GM23248 (cell line): ENCODE measurements at regions not wholly inside any gene's neighbourhood (a gene's known extent, or its start where the extent isn't known, plus 50 kb on each side); places are given as distances from the start of the nearest gene placed in this dataset.

Experiments used
- DNase-seq: peaks from one replicate; pipeline ENCODE4 v3.0.0-alpha.2; 2015
- H2AFZ ChIP-seq: fragments of 200-600 bp; sonication (generic); 2 replicates; pipeline ENCODE4 v1.6.1; 2016; ENCODE audit warnings: antibody characterized with exemption
- H3F3A ChIP-seq: fragments of 200-600 bp; sonication (generic); 2 replicates; pipeline ENCODE4 v1.6.1; 2016; ENCODE audit warnings: mild to moderate bottlenecking, antibody characterized with exemption, mixed run types; ENCODE audit not compliant: insufficient read depth
- H3K27ac ChIP-seq: fragments of 200-600 bp; sonication (generic); 2 replicates; pipeline ENCODE4 v1.5.1; 2016; ENCODE audit warnings: mild to moderate bottlenecking
- H3K27me3 ChIP-seq: fragments of 200-600 bp; sonication (generic); replicated peaks from 2 replicates; pipeline ENCODE4 v1.6.1; 2016; ENCODE audit warnings: mild to moderate bottlenecking; ENCODE audit not compliant: insufficient read depth
- H3K36me3 ChIP-seq: fragments of 200-600 bp; sonication (generic); 2 replicates; pipeline ENCODE4 v1.6.1; 2016; ENCODE audit warnings: low read depth, mild to moderate bottlenecking
- H3K4me1 ChIP-seq: fragments of 200-600 bp; sonication (generic); 2 replicates; pipeline ENCODE4 v1.6.1; 2016; ENCODE audit warnings: mild to moderate bottlenecking; ENCODE audit not compliant: insufficient read depth
- H3K4me2 ChIP-seq: fragments of 200-600 bp; sonication (generic); one replicate; pipeline ENCODE4 v1.6.1; 2016; ENCODE audit warnings: mild to moderate bottlenecking; ENCODE audit not compliant: unreplicated experiment
- H3K4me3 ChIP-seq: fragments of 200-600 bp; sonication (generic); 2 replicates; pipeline ENCODE4 v1.5.1; 2016; ENCODE audit warnings: mild to moderate bottlenecking
- H3K79me2 ChIP-seq: fragments of 200-600 bp; sonication (generic); 2 replicates; pipeline ENCODE4 v1.6.1; 2016; ENCODE audit warnings: mild to moderate bottlenecking; ENCODE audit not compliant: insufficient read depth
- H3K9ac ChIP-seq: fragments of 200-600 bp; sonication (generic); 2 replicates; pipeline ENCODE4 v1.6.1; 2016; ENCODE audit warnings: mild to moderate bottlenecking
- H3K9me2 ChIP-seq: fragments of 200-600 bp; sonication (generic); 2 replicates; pipeline ENCODE4 v1.6.1; 2016; ENCODE audit warnings: mixed run types, mild to moderate bottlenecking, moderate library complexity; ENCODE audit not compliant: insufficient read depth
- H3K9me3 ChIP-seq: fragments of 200-600 bp; sonication (generic); one replicate; pipeline ENCODE4 v1.6.1; 2017; ENCODE audit warnings: low read depth
- H4K20me1 ChIP-seq: fragments of 200-600 bp; sonication (generic); 2 replicates; pipeline ENCODE4 v1.6.0; 2016; ENCODE audit not compliant: insufficient read depth
- EZH2 ChIP-seq: fragments of 200-600 bp; sonication (generic); IDR thresholded peaks from 2 replicates; pipeline ENCODE4 v1.6.1; 2018; ENCODE audit warnings: antibody characterized with exemption, mild to moderate bottlenecking; ENCODE audit not compliant: insufficient read depth, poor library complexity, severe bottlenecking
- EZH2phosphoT487 ChIP-seq: fragments of 200-600 bp; sonication (generic); IDR thresholded peaks from 2 replicates; pipeline ENCODE4 v1.6.1; 2018; ENCODE audit warnings: antibody characterized with exemption, moderate library complexity, mild to moderate bottlenecking, low read depth; ENCODE audit not compliant: insufficient read depth
- WGBS, 2 experiments: methylation state at CpG; one replicate each; pipeline ENCODE4 v1.1.6; 2015 to 2017; ENCODE audit warnings: low lambda C conversion rate in 2 of 2, low coverage in 1 of 2; ENCODE audit errors: missing lambda C conversion rate in 2 of 2; 5-methylcytosine and 5-hydroxymethylcytosine counted together
- in situ Hi-C: fragments of 300-500 bp; cut with MboI; formaldehyde crosslinking; loops from 2 replicates; pipeline ENCODE4 v1.15.0; 2020

DNA sequence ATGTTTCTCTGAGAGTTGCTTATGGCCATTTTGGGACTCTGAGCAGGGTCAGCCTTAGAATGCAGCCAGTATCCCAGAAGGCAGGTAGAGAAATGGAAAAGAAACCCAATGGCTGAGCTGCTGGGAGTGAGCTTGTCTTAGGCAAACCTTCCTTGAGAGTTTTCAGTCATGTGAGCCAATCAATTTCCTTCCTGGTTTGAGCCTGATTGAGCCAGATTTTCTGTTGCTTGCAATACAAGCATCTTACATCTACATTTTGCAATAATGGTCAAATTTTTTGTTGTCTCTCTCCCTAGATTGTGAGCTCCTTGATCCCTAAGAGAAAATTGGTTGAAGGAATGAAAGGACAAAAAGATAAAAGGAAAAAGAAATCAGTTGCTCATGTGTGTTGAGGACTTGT, 155.3 kb downstream of the SNX18 start:
- H3F3A ChIP-seq: peaks cover 21% of the 10 kb centered on the region; the same call in 1 of the 2 replicates

DNA sequence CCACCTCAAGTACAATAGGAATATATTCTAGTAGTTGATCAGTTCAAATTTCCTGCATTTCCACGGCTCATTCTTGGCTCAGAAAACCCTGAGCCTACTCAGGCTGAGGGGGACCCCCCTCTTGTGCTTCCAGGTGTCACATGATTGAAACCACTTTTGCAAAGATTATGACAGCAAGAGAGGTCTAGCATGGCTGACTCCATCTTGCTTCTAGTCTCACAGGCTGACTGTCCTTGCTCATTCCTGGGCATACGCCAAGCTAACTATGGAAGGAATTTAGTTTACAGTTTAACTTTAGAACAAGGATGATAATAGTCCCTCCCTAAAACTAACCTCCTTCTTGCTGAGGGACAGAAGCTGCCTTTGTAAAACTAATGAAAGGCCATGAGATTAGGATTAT, 154.1 kb downstream of the SNX18 start:
- TF ChIP-seq EZH2 (no peak), EZH2phosphoT487 (no peak)
- H3K79me2 ChIP-seq: no peaks in the 10 kb centered on the region
- H3K9me3 ChIP-seq: peaks cover 3% of the 10 kb centered on the region
- no peaks in the 10 kb centered on the region for H3K9me2 ChIP-seq
- WGBS, 2 experiments: 76 to 78% methylated on average over 2 of the region's 2 CpGs
- peaks cover 24% of the 10 kb centered on the region for H3K4me1 ChIP-seq
- no peaks in the 10 kb centered on the region for H4K20me1 ChIP-seq
- H3F3A ChIP-seq: peaks cover 21% of the 10 kb centered on the region; the same call in 1 of the 2 replicates
- no peak overlapping the region for H3K4me2 ChIP-seq
- no peak overlapping the region for H3K4me3 ChIP-seq
- no peaks in the 10 kb centered on the region for H3K27me3 ChIP-seq
- in situ Hi-C loops: no loop called here
- peak overlapping the region; percentile 28; the same call in 1 of the 2 replicates for H3K27ac ChIP-seq
- H3K9ac ChIP-seq: no peak overlapping the region
- H2AFZ ChIP-seq: no peak overlapping the region
- H3K36me3 ChIP-seq: no peaks in the 10 kb centered on the region
- peak; percentile 14 for DNase-seq

More for the DNA sequence above, 155.3 kb downstream of the SNX18 start:
- Histone ChIP-seq H3K9ac (no peak overlapping the region), H3K9me3 (peaks cover 3% of the 10 kb centered on the region), H3K4me2 (no peak overlapping the region), H3K9me2 (no peaks in the 10 kb centered on the region), H4K20me1 (no peaks in the 10 kb centered on the region), H3K27ac (no peak overlapping the region), H3K36me3 (no peaks in the 10 kb centered on the region), H3K4me3 (no peak overlapping the region), H3K4me1 (peaks cover 24% of the 10 kb centered on the region), H2AFZ (no peak overlapping the region), H3K27me3 (no peaks in the 10 kb centered on the region), H3K79me2 (no peaks in the 10 kb centered on the region)
- in situ Hi-C loops: no loop called here
- TF ChIP-seq EZH2: no peak
- no peak for TF ChIP-seq EZH2phosphoT487
- no peak for DNase-seq

DNA sequence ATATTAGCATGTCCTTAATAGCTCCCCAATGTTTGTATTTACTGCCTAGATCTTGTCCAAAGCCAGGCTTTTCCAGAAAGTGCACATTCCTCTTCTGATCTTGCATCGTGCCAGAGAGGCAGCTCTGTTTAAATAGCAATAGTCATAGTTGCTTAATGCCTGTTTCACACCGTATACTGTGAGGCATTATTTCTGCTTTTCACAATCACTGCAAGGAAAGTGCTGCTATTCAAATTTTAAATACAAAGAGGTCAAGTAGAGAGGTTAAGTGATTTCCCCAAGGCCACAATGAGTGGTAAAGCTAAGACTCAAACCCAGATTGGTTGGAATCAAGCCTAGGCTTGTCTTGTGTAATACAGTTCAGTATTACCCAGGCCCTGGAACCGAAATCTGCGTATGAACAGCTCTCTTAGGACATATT, 153.6 kb downstream of the SNX18 start:
- DNase-seq: peak; percentile 72
- H4K20me1 ChIP-seq: no peaks in the 10 kb centered on the region
- in situ Hi-C loops: no loop called here
- no peak for TF ChIP-seq EZH2phosphoT487
- no peak for TF ChIP-seq EZH2
- H3K79me2 ChIP-seq: no peaks in the 10 kb centered on the region
- H3K4me3 ChIP-seq: no peak overlapping the region
- 43 to 55% methylated on average over 4 of the region's 4 CpGs for WGBS, 2 experiments
- H3K9ac ChIP-seq: no peak overlapping the region
- H3K36me3 ChIP-seq: no peaks in the 10 kb centered on the region
- H3K4me2 ChIP-seq: no peak overlapping the region
- H3K9me3 ChIP-seq: peaks cover 3% of the 10 kb centered on the region
- H3K27ac ChIP-seq: peak overlapping the region; percentile 28; the same call in 1 of the 2 replicates
- no peaks in the 10 kb centered on the region for H3K27me3 ChIP-seq
- no peaks in the 10 kb centered on the region for H3K9me2 ChIP-seq
- peaks cover 21% of the 10 kb centered on the region; the same call in 1 of the 2 replicates for H3F3A ChIP-seq
- H3K4me1 ChIP-seq: peaks cover 24% of the 10 kb centered on the region
- no peak overlapping the region for H2AFZ ChIP-seq

DNA sequence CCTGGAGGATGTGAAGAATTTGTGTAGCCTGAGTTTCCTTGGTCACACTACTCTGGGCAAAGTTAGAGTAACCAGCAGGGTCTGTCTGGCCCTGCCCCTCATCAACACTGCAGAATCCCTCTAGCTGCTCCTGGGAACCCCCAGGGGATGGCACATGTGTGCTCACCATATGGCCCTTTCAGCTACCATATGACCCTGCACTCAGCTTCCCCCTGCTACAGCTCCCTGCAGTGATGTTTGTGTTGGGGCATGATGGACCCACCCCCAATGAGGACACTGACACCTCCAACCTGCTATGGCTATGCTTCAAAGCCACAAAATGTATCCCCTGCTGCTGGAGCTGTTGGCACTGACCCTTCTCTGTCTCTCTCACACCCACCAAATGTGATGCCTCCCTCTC, 152.7 kb downstream of the SNX18 start:
- Histone ChIP-seq H3K9ac (no peak overlapping the region), H3K36me3 (no peaks in the 10 kb centered on the region), H3K79me2 (no peaks in the 10 kb centered on the region), H3K27ac (no peak overlapping the region), H2AFZ (no peak overlapping the region), H3K9me3 (peaks cover 3% of the 10 kb centered on the region), H3F3A (peaks cover 21% of the 10 kb centered on the region; the same call in 1 of the 2 replicates), H3K4me3 (no peak overlapping the region), H4K20me1 (no peaks in the 10 kb centered on the region), H3K27me3 (no peaks in the 10 kb centered on the region), H3K4me2 (peak overlapping the region; percentile 34), H3K4me1 (peaks cover 24% of the 10 kb centered on the region), H3K9me2 (no peaks in the 10 kb centered on the region)
- in situ Hi-C loops: no loop called here
- TF ChIP-seq EZH2 (no peak), EZH2phosphoT487 (no peak)
- no peak for DNase-seq

DNA sequence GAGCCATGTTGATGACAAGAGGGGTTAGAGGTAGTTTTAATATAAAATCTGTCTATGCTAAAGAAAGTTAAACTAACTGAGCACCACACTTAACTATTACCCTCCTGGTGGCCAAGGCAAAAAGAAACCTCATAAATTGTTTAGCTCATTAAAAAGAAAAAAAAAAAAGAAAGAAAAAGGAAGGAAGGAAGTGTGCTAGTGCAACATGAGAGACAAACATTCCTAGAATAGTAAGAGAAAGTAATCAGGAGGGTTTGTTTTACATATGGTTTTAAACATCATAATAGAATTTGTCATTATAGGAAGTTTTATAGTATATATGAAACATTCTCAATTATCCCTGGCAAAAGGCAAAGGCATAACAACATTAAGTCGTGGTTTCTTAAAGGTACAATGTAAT, 152.3 kb downstream of the SNX18 start:
- WGBS, 2 experiments: 28 to 41% methylated on average over 1 of the region's 1 CpG

More for the DNA sequence above, 152.3 kb downstream of the SNX18 start:
- in situ Hi-C loops: no loop called here
- no peak overlapping the region for H2AFZ ChIP-seq
- H3F3A ChIP-seq: peaks cover 21% of the 10 kb centered on the region; the same call in 1 of the 2 replicates
- H3K79me2 ChIP-seq: no peaks in the 10 kb centered on the region
- TF ChIP-seq EZH2: no peak
- TF ChIP-seq EZH2phosphoT487: no peak
- H3K36me3 ChIP-seq: no peaks in the 10 kb centered on the region
- H4K20me1 ChIP-seq: no peaks in the 10 kb centered on the region
- peaks cover 26% of the 10 kb centered on the region for H3K4me1 ChIP-seq
- H3K27ac ChIP-seq: peak overlapping the region; percentile 13; the same call in 1 of the 2 replicates
- H3K9ac ChIP-seq: no peak overlapping the region
- peaks cover 3% of the 10 kb centered on the region for H3K9me3 ChIP-seq
- no peaks in the 10 kb centered on the region for H3K9me2 ChIP-seq
- no peak overlapping the region for H3K4me3 ChIP-seq
- no peaks in the 10 kb centered on the region for H3K27me3 ChIP-seq
- peak overlapping the region; percentile 34 for H3K4me2 ChIP-seq
- no peak for DNase-seq
